CD14-positive monocyte (primary cell): ENCODE measurements at regions not wholly inside any gene's neighbourhood (a gene's known extent, or its start where the extent isn't known, plus 50 kb on each side); places are given as distances from the start of the nearest gene placed in this dataset.

ENCODE experiments used
- DNase-seq, 3 donors: peaks; one replicate each; pipeline ENCODE4 v3.0.0-alpha.2; 2011 to 2022
- H2AFZ ChIP-seq: 2 replicates; pipeline ENCODE4 v1.6.0; 2012; ENCODE audit warnings: mild to moderate bottlenecking, low read depth, low read length, inconsistent platforms; ENCODE audit not compliant: insufficient read depth, poor library complexity, severe bottlenecking
- H3K27ac ChIP-seq, 2 donors: 1 replicate in 1 of 2; 2 replicates in 1 of 2; pipeline ENCODE4 v1.5.1; 2012 to 2013; ENCODE audit warnings: low read length in 2 of 2, control low read depth in 1 of 2, inconsistent platforms in 1 of 2, low read depth in 1 of 2, mild to moderate bottlenecking in 1 of 2
- H3K27me3 ChIP-seq, 2 donors: one replicate each; pipeline versions ENCODE4 v1.6.0 to v1.6.1; 2011 to 2013; ENCODE audit warnings: low read length in 2 of 2; ENCODE audit not compliant: control insufficient read depth in 2 of 2, insufficient read depth in 2 of 2
- H3K36me3 ChIP-seq, 2 donors: replicated peaks in 1 of 2; 1 replicate in 1 of 2; 2 replicates in 1 of 2; pipeline versions ENCODE4 v1.5.1 to v1.6.1; 2012 to 2013; ENCODE audit warnings: low read length in 2 of 2, control low read depth in 1 of 2, inconsistent platforms in 1 of 2, mild to moderate bottlenecking in 1 of 2; ENCODE audit not compliant: insufficient read depth in 2 of 2, control insufficient read depth in 1 of 2
- H3K4me1 ChIP-seq, 2 donors: 1 replicate in 1 of 2; 2 replicates in 1 of 2; pipeline versions ENCODE4 v1.5.1 to v1.6.1; 2012 to 2013; ENCODE audit warnings: low read length in 2 of 2, control low read depth in 1 of 2, inconsistent platforms in 1 of 2, mild to moderate bottlenecking in 1 of 2, moderate library complexity in 1 of 2; ENCODE audit not compliant: insufficient read depth in 2 of 2, control insufficient read depth in 1 of 2
- H3K4me2 ChIP-seq: replicated peaks from 2 replicates; pipeline ENCODE3; 2012; ENCODE audit warnings: low read length, moderate library complexity, mild to moderate bottlenecking; ENCODE audit not compliant: poor library complexity, severe bottlenecking; ENCODE audit errors: extremely low read depth
- H3K4me3 ChIP-seq, 3 experiments: fragments of 200-600 bp in 1 of 3; sonication (generic) in 1 of 3; replicated peaks in 1 of 3; 1 replicate in 2 of 3; 2 replicates in 1 of 3; pipeline ENCODE4 v1.5.1; 2011 to 2013; ENCODE audit warnings: low read length in 3 of 3, mild to moderate bottlenecking in 3 of 3, control low read depth in 2 of 3, low read depth in 2 of 3, inconsistent platforms in 1 of 3, moderate library complexity in 1 of 3
- H3K79me2 ChIP-seq: 2 replicates; pipeline ENCODE4 v1.6.0; 2012; ENCODE audit warnings: mild to moderate bottlenecking, control low read depth, inconsistent platforms, low read length, moderate library complexity; ENCODE audit not compliant: insufficient read depth
- H3K9ac ChIP-seq: 2 replicates; pipeline ENCODE4 v1.6.0; 2017; ENCODE audit warnings: low read length, mild to moderate bottlenecking; ENCODE audit not compliant: insufficient read depth, poor library complexity, severe bottlenecking
- H3K9me3 ChIP-seq, 2 donors: replicated peaks in 1 of 2; 1 replicate in 1 of 2; 2 replicates in 1 of 2; pipeline versions ENCODE4 v1.5.1 to v1.6.1; 2012 to 2013; ENCODE audit warnings: low read length in 2 of 2, control low read depth in 1 of 2; ENCODE audit not compliant: control insufficient read depth in 1 of 2, insufficient read depth in 1 of 2
- H4K20me1 ChIP-seq: 2 replicates; pipeline ENCODE4 v1.6.0; 2012; ENCODE audit warnings: mild to moderate bottlenecking, low read length, control low read depth, moderate library complexity; ENCODE audit not compliant: insufficient read depth
- H3K27ac Mint-ChIP-seq, 7 donors: one replicate each; pipeline ENCODE4 v1.8.0; 2020; ENCODE audit warnings: mild to moderate bottlenecking in 7 of 7, mixed read lengths in 7 of 7, moderate library complexity in 6 of 7, inconsistent platforms in 2 of 7
- H3K27me3 Mint-ChIP-seq, 3 donors: one replicate each; pipeline ENCODE4 v1.8.0; 2021 to 2022; ENCODE audit warnings: low read depth in 3 of 3, mild to moderate bottlenecking in 3 of 3, mixed read lengths in 3 of 3, moderate library complexity in 3 of 3, inconsistent platforms in 1 of 3
- H3K36me3 Mint-ChIP-seq, 2 donors: one replicate each; pipeline ENCODE4 v1.8.0; 2020; ENCODE audit warnings: mixed read lengths in 2 of 2, inconsistent platforms in 1 of 2, mild to moderate bottlenecking in 1 of 2
- H3K4me1 Mint-ChIP-seq: one replicate; pipeline ENCODE4 v1.8.0; 2020; ENCODE audit warnings: mild to moderate bottlenecking, mixed read lengths
- H3K4me3 Mint-ChIP-seq, 2 donors: one replicate each; pipeline ENCODE4 v1.8.0; 2020; ENCODE audit warnings: mild to moderate bottlenecking in 2 of 2, mixed read lengths in 2 of 2, moderate library complexity in 1 of 2
- H3K9me3 Mint-ChIP-seq, 7 donors: one replicate each; pipeline ENCODE4 v1.8.0; 2020 to 2022; ENCODE audit warnings: mixed read lengths in 7 of 7, mild to moderate bottlenecking in 6 of 7, moderate library complexity in 6 of 7, inconsistent platforms in 2 of 7
- WGBS: methylation state at CpG from one replicate; pipeline ENCODE4 v1.1.5; 2013; ENCODE audit warnings: missing lambda C conversion rate; ENCODE audit not compliant: insufficient coverage; 5-methylcytosine and 5-hydroxymethylcytosine counted together
- intact Hi-C, 2 donors: fragments of 100-400 bp; cut with micrococcal nuclease; formaldehyde crosslinking; loops; one replicate each; pipeline versions ENCODE4 v1.15.0 to v1.15.1; 2023
- TF ChIP-seq, protein P1 (sequence below): fragments of 200-600 bp; IDR thresholded peaks from one replicate; pipeline ENCODE4 v1.8.0; 2022; ENCODE audit warnings: antibody characterized with exemption, mild to moderate bottlenecking

DNA sequence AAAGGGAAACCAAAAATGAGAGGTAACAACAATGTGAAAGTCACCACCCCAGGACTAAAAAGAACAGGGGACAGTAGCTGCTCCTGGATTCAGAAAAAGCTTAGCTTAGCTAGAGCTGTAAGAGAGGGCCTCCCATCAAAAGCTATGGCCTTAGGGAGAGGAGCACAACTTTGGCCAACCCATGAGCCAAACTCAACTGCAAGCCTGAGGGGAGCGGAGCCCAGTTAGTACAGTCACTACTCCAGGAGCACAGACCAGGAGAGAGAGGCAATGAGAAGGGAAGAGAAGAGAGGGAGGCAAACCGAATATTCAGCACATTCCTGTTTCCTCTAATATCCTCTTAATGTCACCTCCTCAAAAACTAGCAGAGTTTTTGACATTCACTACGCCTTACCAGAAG lies 917.1 kb upstream of the INTU start:
- intact Hi-C loops: no loop called here
- H3K27me3 Mint-ChIP-seq: peaks cover 0 to 3% (median 0%) of the 10 kb centered on the region in 3 donors
- Histone ChIP-seq H3K9ac (no peak overlapping the region), H2AFZ (no peak overlapping the region), H3K79me2 (no peaks in the 10 kb centered on the region), H3K36me3 (no peaks in the 10 kb centered on the region), H4K20me1 (no peaks in the 10 kb centered on the region), H3K4me2 (no peak overlapping the region), H3K27me3 (no peaks in the 10 kb centered on the region), H3K4me3 (no peak overlapping the region), H3K4me1 (no peaks in the 10 kb centered on the region), H3K9me3 (peaks cover 3 to 8% of the 10 kb centered on the region in 2 donors), H3K27ac (no peak overlapping the region)
- no peaks in the 10 kb centered on the region for H3K4me1 Mint-ChIP-seq
- WGBS: no CpG with 5 or more reads among the region's 3 CpGs
- DNase-seq: no peak
- H3K9me3 Mint-ChIP-seq: peaks cover 0 to 7% (median 0%) of the 10 kb centered on the region in 7 donors
- H3K36me3 Mint-ChIP-seq: no peaks in the 10 kb centered on the region
- H3K4me3 Mint-ChIP-seq: no peak overlapping the region
- H3K27ac Mint-ChIP-seq: no peak overlapping the region
- TF ChIP-seq, protein P1, sequence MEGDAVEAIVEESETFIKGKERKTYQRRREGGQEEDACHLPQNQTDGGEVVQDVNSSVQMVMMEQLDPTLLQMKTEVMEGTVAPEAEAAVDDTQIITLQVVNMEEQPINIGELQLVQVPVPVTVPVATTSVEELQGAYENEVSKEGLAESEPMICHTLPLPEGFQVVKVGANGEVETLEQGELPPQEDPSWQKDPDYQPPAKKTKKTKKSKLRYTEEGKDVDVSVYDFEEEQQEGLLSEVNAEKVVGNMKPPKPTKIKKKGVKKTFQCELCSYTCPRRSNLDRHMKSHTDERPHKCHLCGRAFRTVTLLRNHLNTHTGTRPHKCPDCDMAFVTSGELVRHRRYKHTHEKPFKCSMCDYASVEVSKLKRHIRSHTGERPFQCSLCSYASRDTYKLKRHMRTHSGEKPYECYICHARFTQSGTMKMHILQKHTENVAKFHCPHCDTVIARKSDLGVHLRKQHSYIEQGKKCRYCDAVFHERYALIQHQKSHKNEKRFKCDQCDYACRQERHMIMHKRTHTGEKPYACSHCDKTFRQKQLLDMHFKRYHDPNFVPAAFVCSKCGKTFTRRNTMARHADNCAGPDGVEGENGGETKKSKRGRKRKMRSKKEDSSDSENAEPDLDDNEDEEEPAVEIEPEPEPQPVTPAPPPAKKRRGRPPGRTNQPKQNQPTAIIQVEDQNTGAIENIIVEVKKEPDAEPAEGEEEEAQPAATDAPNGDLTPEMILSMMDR: no peak

DNA sequence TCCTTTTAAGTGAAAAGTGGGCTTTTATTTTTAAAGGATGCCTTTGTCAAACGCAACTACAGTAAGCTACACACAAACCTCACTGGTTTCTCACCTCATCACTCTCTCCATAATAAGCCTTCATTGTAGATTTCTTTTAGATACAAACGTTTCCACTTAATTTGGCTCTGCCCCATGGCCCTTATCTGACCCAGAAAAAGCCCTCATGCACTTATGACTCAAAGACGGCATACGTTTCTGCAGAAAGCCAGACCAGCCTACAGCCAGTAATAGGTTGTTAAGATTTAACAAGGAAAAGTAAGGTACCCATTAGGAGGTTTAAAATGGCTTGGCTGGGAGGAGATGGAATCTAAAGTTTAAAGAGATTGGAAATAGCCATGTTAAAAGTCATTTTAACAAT lies 914.6 kb upstream of the INTU start:
- no peaks in the 10 kb centered on the region for H4K20me1 ChIP-seq
- Mint-ChIP-seq H3K9me3 (peaks cover 0 to 7% (median 4%) of the 10 kb centered on the region in 7 donors), H3K4me3 (no peak overlapping the region), H3K36me3 (no peaks in the 10 kb centered on the region), H3K27me3 (peaks cover 0 to 3% (median 0%) of the 10 kb centered on the region in 3 donors), H3K27ac (no peak overlapping the region), H3K4me1 (no peaks in the 10 kb centered on the region)
- no peaks in the 10 kb centered on the region for H3K79me2 ChIP-seq
- no CpG with 5 or more reads among the region's 4 CpGs for WGBS
- H2AFZ ChIP-seq: no peak overlapping the region
- H3K4me1 ChIP-seq: no peaks in the 10 kb centered on the region
- no peak overlapping the region for H3K9ac ChIP-seq
- H3K4me2 ChIP-seq: no peak overlapping the region
- no peak overlapping the region for H3K27ac ChIP-seq
- no peaks in the 10 kb centered on the region for H3K27me3 ChIP-seq
- H3K4me3 ChIP-seq: no peak overlapping the region
- peaks cover 3 to 8% of the 10 kb centered on the region in 2 donors for H3K9me3 ChIP-seq
- no peaks in the 10 kb centered on the region for H3K36me3 ChIP-seq
- TF ChIP-seq, protein P1: no peak
- intact Hi-C loops: no loop called here
- no peak for DNase-seq
